ENCODE measurements at regions not wholly inside any gene's neighbourhood (a gene's known extent, or its start where the extent isn't known, plus 50 kb on each side); places are given as distances from the start of the nearest gene placed in this dataset.

GRCh38 chr11:105466582-105467228 lies 143.2 kb upstream of the GRIA4 start:
- TF ChIP-seq, protein P1, sequence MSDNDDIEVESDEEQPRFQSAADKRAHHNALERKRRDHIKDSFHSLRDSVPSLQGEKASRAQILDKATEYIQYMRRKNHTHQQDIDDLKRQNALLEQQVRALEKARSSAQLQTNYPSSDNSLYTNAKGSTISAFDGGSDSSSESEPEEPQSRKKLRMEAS (CRISPR knock-in tag; IDR thresholded peaks at IDR 0.05), result no peak
- TF ChIP-seq ZNF436 (CRISPR knock-in tag; IDR thresholded peaks at IDR 0.05), result no peak
